ENCODE measurements at regions not wholly inside any gene's neighbourhood (a gene's known extent, or its start where the extent isn't known, plus 50 kb on each side); places are given as distances from the start of the nearest gene placed in this dataset.

DNA sequence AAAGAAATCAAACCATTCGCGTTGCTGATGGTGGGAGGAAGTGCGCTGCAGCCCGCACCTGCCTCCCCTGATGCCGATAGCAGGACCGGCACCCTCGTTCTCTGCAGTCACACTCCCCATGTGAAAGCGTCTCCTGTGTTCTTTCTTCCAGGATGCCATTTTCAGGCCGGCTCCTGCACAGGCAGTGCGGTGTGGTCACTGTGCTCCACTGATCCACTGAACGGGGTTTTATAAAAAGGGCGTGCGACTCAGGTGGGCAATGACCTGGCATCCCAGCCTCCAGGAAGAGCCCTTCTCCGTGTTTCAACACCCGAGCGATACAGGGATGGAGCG is 88.3 kb upstream of the SNTG2 start:
- no peaks in the 10 kb centered on the region for H3K36me3 ChIP-seq (ENCODE audit: control insufficient read depth in 2 of 2, insufficient read depth in 2 of 2, low read length in 1 of 2)
- WGBS, 2 donors, result 79 to 80% methylated on average over 17 of the region's 17 CpGs
- no peak overlapping the region for H3K4me3 ChIP-seq (ENCODE audit: low read depth in 1 of 2, low read length in 2 of 2)
- H3K27ac ChIP-seq (ENCODE audit: low read depth in 2 of 2, low read length in 1 of 2), result no peak overlapping the region
- no peaks in the 10 kb centered on the region for H3K9me3 ChIP-seq (ENCODE audit: control insufficient read depth in 2 of 2, insufficient read depth in 1 of 2, low read depth in 1 of 2, low read length in 1 of 2)
- H3K4me1 ChIP-seq (ENCODE audit: control insufficient read depth in 2 of 2, insufficient read depth in 2 of 2, low read length in 1 of 2), result no peaks in the 10 kb centered on the region
- no peaks in the 10 kb centered on the region for H3K27me3 ChIP-seq (ENCODE audit: control insufficient read depth in 1 of 2, insufficient read depth in 2 of 2, low read length in 2 of 2)

DNA sequence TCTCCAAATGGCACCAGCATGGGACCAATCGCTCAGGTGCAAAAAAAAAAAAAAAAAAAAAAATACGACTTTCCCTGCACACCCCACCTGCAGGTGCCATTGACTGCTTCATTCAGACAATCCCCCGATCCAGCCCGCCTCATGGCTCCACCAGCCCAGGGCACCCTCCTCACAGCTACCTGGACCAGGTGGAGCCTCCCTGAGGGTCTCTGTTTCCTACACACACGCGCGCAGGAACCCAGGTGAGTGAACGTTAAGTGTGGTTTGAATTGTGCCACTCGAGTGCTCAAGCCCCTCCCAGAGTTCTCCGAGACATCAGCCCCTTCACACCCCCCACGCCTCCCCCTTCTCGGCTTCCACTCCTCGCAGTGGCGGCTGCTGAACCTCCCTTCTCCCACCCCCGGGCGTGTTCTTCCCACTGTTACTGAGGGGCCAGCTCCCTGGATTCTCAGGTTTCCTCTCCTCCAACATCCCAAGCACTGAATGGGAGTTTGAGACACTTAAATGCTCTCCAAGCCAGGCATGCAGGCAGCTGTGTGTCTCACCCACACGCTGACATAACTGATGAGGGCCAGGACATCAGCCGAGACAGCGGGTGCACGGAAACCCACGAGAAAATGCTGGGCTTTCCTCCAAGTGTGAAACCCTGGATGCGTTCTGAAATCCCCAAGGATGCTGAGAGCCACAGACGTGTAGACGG is 88.8 kb upstream of the SNTG2 start:
- 54 to 56% methylated on average over 24 of the region's 24 CpGs for WGBS, 2 donors
- Histone ChIP-seq H3K27me3 (ENCODE audit: control insufficient read depth in 1 of 2, insufficient read depth in 2 of 2, low read length in 2 of 2) (no peaks in the 10 kb centered on the region), H3K36me3 (ENCODE audit: control insufficient read depth in 2 of 2, insufficient read depth in 2 of 2, low read length in 1 of 2) (no peaks in the 10 kb centered on the region), H3K27ac (ENCODE audit: low read depth in 2 of 2, low read length in 1 of 2) (no peak overlapping the region), H3K4me1 (ENCODE audit: control insufficient read depth in 2 of 2, insufficient read depth in 2 of 2, low read length in 1 of 2) (no peaks in the 10 kb centered on the region), H3K4me3 (ENCODE audit: low read depth in 1 of 2, low read length in 2 of 2) (no peak overlapping the region), H3K9me3 (ENCODE audit: control insufficient read depth in 2 of 2, insufficient read depth in 1 of 2, low read depth in 1 of 2, low read length in 1 of 2) (no peaks in the 10 kb centered on the region)

DNA sequence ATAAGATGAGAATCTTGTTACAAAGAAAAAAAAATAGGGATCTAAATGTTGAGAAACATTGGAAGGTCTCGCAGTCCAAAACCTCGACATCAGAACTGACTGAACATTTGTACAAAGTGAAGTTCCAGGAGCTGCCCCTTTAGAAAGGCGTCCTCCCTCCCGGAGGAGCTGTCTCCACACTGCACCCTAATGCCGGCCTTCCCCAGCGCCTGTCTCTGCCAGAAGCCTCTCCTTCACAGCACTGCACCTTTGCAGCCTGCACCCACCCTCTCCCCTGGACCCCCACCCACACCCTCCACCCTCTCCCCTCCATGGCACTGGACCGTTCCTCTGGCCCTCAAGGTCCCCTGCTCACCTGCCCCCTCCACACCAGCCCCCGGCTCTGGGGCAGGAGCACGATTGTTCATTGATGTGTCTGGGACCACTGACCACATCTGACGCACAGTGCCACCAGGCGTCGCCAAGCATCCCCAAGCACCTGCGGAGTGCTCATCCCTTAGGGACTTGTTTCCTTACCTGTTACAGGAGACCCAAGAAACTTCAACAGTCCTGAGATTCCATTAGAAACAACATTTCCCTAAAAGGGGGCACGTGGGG is 90.3 kb upstream of the SNTG2 start:
- Histone ChIP-seq H3K27me3 (ENCODE audit: control insufficient read depth in 1 of 2, insufficient read depth in 2 of 2, low read length in 2 of 2) (no peaks in the 10 kb centered on the region), H3K4me1 (ENCODE audit: control insufficient read depth in 2 of 2, insufficient read depth in 2 of 2, low read length in 1 of 2) (no peaks in the 10 kb centered on the region), H3K27ac (ENCODE audit: low read depth in 2 of 2, low read length in 1 of 2) (no peak overlapping the region), H3K36me3 (ENCODE audit: control insufficient read depth in 2 of 2, insufficient read depth in 2 of 2, low read length in 1 of 2) (no peaks in the 10 kb centered on the region), H3K4me3 (ENCODE audit: low read depth in 1 of 2, low read length in 2 of 2) (no peak overlapping the region), H3K9me3 (ENCODE audit: control insufficient read depth in 2 of 2, insufficient read depth in 1 of 2, low read depth in 1 of 2, low read length in 1 of 2) (no peaks in the 10 kb centered on the region)
- 61 to 74% methylated on average over 14 of the region's 14 CpGs for WGBS, 2 donors

DNA sequence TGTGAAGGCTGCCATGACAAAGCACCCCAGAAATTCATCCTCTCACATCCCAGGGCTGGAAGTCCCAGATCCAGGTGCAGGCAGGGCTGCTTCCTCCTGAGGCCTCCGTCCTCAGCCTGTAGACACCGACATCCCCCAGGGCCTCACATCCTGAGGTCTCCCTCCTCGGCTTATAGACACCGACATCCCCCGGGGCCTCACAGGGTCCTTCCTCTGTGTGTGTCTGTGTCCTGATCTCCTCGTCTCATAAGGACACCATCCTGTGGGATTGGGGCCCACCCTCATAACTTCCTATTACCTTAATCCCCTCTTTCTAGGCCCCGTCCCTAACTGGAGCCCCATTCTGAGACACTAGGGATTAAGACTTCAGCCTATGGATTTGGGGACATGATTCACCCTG is 92.0 kb upstream of the SNTG2 start:
- Histone ChIP-seq H3K4me1 (ENCODE audit: control insufficient read depth in 2 of 2, insufficient read depth in 2 of 2, low read length in 1 of 2) (no peaks in the 10 kb centered on the region), H3K27ac (ENCODE audit: low read depth in 2 of 2, low read length in 1 of 2) (no peak overlapping the region), H3K36me3 (ENCODE audit: control insufficient read depth in 2 of 2, insufficient read depth in 2 of 2, low read length in 1 of 2) (no peaks in the 10 kb centered on the region), H3K27me3 (ENCODE audit: control insufficient read depth in 1 of 2, insufficient read depth in 2 of 2, low read length in 2 of 2) (no peaks in the 10 kb centered on the region), H3K9me3 (ENCODE audit: control insufficient read depth in 2 of 2, insufficient read depth in 1 of 2, low read depth in 1 of 2, low read length in 1 of 2) (no peaks in the 10 kb centered on the region), H3K4me3 (ENCODE audit: low read depth in 1 of 2, low read length in 2 of 2) (no peak overlapping the region)
- 78 to 80% methylated on average over 7 of the region's 7 CpGs for WGBS, 2 donors

DNA sequence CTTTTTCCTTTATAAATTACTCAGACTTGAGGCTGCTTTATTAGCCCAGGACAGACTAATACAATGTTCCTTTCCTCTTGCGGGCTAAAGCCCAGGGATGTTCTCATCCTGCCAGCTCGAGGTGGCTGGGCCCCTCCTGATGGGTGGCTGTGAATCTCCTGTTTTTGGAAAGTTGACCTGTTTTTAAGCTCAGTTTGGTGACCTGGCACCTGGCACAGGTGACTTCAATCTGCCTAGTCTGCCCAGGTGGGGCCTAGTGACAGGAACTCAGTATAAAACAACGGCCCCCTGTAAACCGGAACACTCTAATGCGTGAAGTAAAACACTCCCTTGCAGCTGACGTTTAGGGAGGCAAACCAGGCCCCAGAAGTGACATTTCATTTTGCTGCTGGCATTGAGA is 92.7 kb upstream of the SNTG2 start:
- Histone ChIP-seq H3K4me1 (ENCODE audit: control insufficient read depth in 2 of 2, insufficient read depth in 2 of 2, low read length in 1 of 2) (no peaks in the 10 kb centered on the region), H3K27me3 (ENCODE audit: control insufficient read depth in 1 of 2, insufficient read depth in 2 of 2, low read length in 2 of 2) (no peaks in the 10 kb centered on the region), H3K4me3 (ENCODE audit: low read depth in 1 of 2, low read length in 2 of 2) (no peak overlapping the region), H3K36me3 (ENCODE audit: control insufficient read depth in 2 of 2, insufficient read depth in 2 of 2, low read length in 1 of 2) (no peaks in the 10 kb centered on the region), H3K27ac (ENCODE audit: low read depth in 2 of 2, low read length in 1 of 2) (no peak overlapping the region), H3K9me3 (ENCODE audit: control insufficient read depth in 2 of 2, insufficient read depth in 1 of 2, low read depth in 1 of 2, low read length in 1 of 2) (no peaks in the 10 kb centered on the region)
- WGBS, 2 donors, result 54 to 56% methylated on average over 6 of the region's 6 CpGs

DNA sequence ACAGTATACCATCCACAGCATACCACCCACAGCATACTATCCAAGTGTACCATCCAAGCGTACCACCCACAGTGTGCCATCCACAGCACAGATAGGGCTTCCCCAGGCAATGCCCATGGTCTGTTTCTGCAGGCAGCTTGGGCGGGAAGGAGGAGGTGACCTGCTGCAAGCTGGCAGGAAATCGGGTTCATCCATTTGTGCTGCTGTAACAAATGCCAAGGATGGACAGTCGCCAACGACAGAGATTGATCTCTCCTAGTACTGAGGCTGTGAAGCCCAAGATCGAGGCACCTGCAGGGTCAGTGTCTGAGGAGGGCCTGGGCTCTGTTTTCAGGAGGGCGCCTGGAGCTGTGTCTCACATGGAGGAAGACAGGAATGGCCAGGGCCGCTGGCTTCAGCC is 93.6 kb upstream of the SNTG2 start:
- H3K4me3 ChIP-seq (ENCODE audit: low read depth in 1 of 2, low read length in 2 of 2), result no peak overlapping the region
- 74 to 85% methylated on average over 8 of the region's 8 CpGs for WGBS, 2 donors
- no peak overlapping the region for H3K27ac ChIP-seq (ENCODE audit: low read depth in 2 of 2, low read length in 1 of 2)
- H3K27me3 ChIP-seq (ENCODE audit: control insufficient read depth in 1 of 2, insufficient read depth in 2 of 2, low read length in 2 of 2), result no peaks in the 10 kb centered on the region
- no peaks in the 10 kb centered on the region for H3K9me3 ChIP-seq (ENCODE audit: control insufficient read depth in 2 of 2, insufficient read depth in 1 of 2, low read depth in 1 of 2, low read length in 1 of 2)
- no peaks in the 10 kb centered on the region for H3K4me1 ChIP-seq (ENCODE audit: control insufficient read depth in 2 of 2, insufficient read depth in 2 of 2, low read length in 1 of 2)
- H3K36me3 ChIP-seq (ENCODE audit: control insufficient read depth in 2 of 2, insufficient read depth in 2 of 2, low read length in 1 of 2), result no peaks in the 10 kb centered on the region

DNA sequence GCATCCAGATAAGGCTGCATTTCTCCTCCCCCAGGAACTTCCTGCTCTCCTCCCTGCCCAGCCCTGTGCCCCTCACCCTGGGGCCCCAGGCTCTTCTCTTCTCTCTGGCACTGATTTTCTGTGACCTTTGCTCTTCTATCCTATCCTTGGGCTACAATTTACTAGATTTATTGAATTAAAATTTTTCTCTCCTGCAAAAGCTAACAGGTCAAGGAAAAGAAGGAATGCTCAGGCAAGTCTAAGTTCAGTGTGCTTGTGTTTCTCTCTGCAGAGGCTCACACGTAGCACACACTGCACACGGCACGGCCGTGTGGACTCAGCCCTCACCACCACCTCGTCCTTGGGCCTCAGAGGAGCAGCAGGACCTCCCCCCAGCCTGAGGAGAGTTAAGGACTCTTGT is 94.2 kb upstream of the SNTG2 start:
- Histone ChIP-seq H3K27ac (ENCODE audit: low read depth in 2 of 2, low read length in 1 of 2) (no peak overlapping the region), H3K4me3 (ENCODE audit: low read depth in 1 of 2, low read length in 2 of 2) (no peak overlapping the region), H3K27me3 (ENCODE audit: control insufficient read depth in 1 of 2, insufficient read depth in 2 of 2, low read length in 2 of 2) (no peaks in the 10 kb centered on the region), H3K36me3 (ENCODE audit: control insufficient read depth in 2 of 2, insufficient read depth in 2 of 2, low read length in 1 of 2) (no peaks in the 10 kb centered on the region), H3K9me3 (ENCODE audit: control insufficient read depth in 2 of 2, insufficient read depth in 1 of 2, low read depth in 1 of 2, low read length in 1 of 2) (no peaks in the 10 kb centered on the region), H3K4me1 (ENCODE audit: control insufficient read depth in 2 of 2, insufficient read depth in 2 of 2, low read length in 1 of 2) (no peaks in the 10 kb centered on the region)
- 58 to 71% methylated on average over 5 of the region's 5 CpGs for WGBS, 2 donors

DNA sequence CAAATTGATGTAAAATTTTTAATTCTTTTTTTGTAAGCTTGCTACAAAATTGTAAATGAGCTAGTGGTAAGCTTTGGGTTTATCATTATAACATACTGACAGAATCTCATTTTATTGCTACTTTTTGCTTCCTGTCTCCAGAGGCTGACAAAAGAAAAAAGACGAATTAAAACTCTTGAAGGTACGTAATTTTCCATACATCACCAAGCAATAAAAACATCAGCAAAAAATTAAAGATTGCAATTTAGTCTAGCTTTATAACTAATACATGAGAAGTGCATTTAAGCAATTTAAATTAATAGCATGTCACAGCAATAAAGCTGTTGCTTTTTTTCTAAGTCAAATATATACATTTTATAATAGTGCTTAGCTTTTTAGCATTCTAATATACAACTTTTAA is 94.6 kb upstream of the SNTG2 start:
- Histone ChIP-seq H3K4me1 (ENCODE audit: control insufficient read depth in 2 of 2, insufficient read depth in 2 of 2, low read length in 1 of 2) (no peaks in the 10 kb centered on the region), H3K9me3 (ENCODE audit: control insufficient read depth in 2 of 2, insufficient read depth in 1 of 2, low read depth in 1 of 2, low read length in 1 of 2) (no peaks in the 10 kb centered on the region), H3K27me3 (ENCODE audit: control insufficient read depth in 1 of 2, insufficient read depth in 2 of 2, low read length in 2 of 2) (no peaks in the 10 kb centered on the region), H3K27ac (ENCODE audit: low read depth in 2 of 2, low read length in 1 of 2) (no peak overlapping the region), H3K4me3 (ENCODE audit: low read depth in 1 of 2, low read length in 2 of 2) (no peak overlapping the region), H3K36me3 (ENCODE audit: control insufficient read depth in 2 of 2, insufficient read depth in 2 of 2, low read length in 1 of 2) (no peaks in the 10 kb centered on the region)
- WGBS, 2 donors, result 62 to 69% methylated on average over 2 of the region's 2 CpGs

DNA sequence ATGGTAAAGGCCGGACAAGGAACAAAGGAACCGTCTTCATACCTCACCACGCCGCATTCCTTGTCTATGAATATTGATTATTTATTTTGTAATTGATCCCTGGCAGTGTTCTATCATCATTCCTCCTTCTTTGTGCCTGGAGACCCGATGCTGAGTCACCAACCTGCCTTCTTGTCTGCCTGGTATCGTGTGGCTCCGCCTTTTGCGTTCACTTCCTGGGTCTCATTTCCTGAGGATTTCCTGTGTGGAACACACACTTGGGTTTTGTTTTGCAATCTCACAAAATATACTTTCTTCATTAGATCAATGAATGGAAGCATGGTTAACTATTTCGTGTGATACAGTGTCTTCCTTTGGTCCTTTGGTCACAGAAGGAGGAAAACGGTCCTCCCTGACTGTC is 95.5 kb upstream of the SNTG2 start:
- Histone ChIP-seq H3K4me1 (ENCODE audit: control insufficient read depth in 2 of 2, insufficient read depth in 2 of 2, low read length in 1 of 2) (no peaks in the 10 kb centered on the region), H3K4me3 (ENCODE audit: low read depth in 1 of 2, low read length in 2 of 2) (no peak overlapping the region), H3K27me3 (ENCODE audit: control insufficient read depth in 1 of 2, insufficient read depth in 2 of 2, low read length in 2 of 2) (no peaks in the 10 kb centered on the region), H3K9me3 (ENCODE audit: control insufficient read depth in 2 of 2, insufficient read depth in 1 of 2, low read depth in 1 of 2, low read length in 1 of 2) (no peaks in the 10 kb centered on the region), H3K36me3 (ENCODE audit: control insufficient read depth in 2 of 2, insufficient read depth in 2 of 2, low read length in 1 of 2) (no peaks in the 10 kb centered on the region), H3K27ac (ENCODE audit: low read depth in 2 of 2, low read length in 1 of 2) (no peak overlapping the region)
- WGBS, 2 donors, result 73 to 76% methylated on average over 10 of the region's 10 CpGs

DNA sequence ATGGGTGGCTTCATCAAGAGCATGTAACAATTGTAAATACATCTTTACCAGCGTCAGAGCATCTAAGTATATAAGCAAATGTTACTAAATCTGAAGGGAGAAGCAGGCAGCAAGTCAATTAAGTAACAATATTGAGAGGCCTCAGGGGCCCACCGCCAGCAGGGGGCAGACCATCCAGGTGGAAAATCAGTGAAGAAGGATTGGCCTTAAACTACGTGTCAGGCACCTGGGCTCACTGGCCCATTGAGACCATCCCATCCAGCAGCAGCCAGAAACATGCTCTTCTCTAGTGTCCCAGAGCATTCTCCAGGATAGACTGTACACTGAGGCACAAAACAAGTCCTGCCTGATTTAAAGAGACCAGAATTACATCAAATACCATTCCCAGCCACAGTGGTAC is 96.2 kb upstream of the SNTG2 start:
- Histone ChIP-seq H3K4me1 (ENCODE audit: control insufficient read depth in 2 of 2, insufficient read depth in 2 of 2, low read length in 1 of 2) (no peaks in the 10 kb centered on the region), H3K36me3 (ENCODE audit: control insufficient read depth in 2 of 2, insufficient read depth in 2 of 2, low read length in 1 of 2) (no peaks in the 10 kb centered on the region), H3K4me3 (ENCODE audit: low read depth in 1 of 2, low read length in 2 of 2) (no peak overlapping the region), H3K9me3 (ENCODE audit: control insufficient read depth in 2 of 2, insufficient read depth in 1 of 2, low read depth in 1 of 2, low read length in 1 of 2) (no peaks in the 10 kb centered on the region), H3K27ac (ENCODE audit: low read depth in 2 of 2, low read length in 1 of 2) (no peak overlapping the region), H3K27me3 (ENCODE audit: control insufficient read depth in 1 of 2, insufficient read depth in 2 of 2, low read length in 2 of 2) (no peaks in the 10 kb centered on the region)
- 31 to 34% methylated on average over 3 of the region's 3 CpGs for WGBS, 2 donors

Measured in esophagus (tissue), 2 donors.